Loucy (cell line): ENCODE measurements at regions not wholly inside any gene's neighbourhood (a gene's known extent, or its start where the extent isn't known, plus 50 kb on each side); places are given as distances from the start of the nearest gene placed in this dataset.
"Not testable (repeated sequence)": the region's sequence is repeated elsewhere in the genome, so short reads cannot be mapped to it uniquely, and the experiment has no call there.

Experiments
- H2AFZ ChIP-seq: fragments of 200-600 bp; sonication (generic); 2 replicates; pipeline ENCODE4 v1.6.0; 2016; ENCODE audit warnings: antibody characterized with exemption, mild to moderate bottlenecking, low read length, moderate library complexity
- H3F3A ChIP-seq: fragments of 200-600 bp; 2 replicates; pipeline ENCODE4 v1.6.0; 2016; ENCODE audit warnings: antibody characterized with exemption, low read depth, mild to moderate bottlenecking
- H3K27me3 ChIP-seq: fragments of 200-600 bp; sonication (generic); 2 replicates; pipeline ENCODE4 v1.6.1; 2014; ENCODE audit warnings: low read length, mild to moderate bottlenecking; ENCODE audit not compliant: insufficient read depth, poor library complexity, severe bottlenecking
- H3K36me3 ChIP-seq: fragments of 200-600 bp; sonication (generic); 2 replicates; pipeline ENCODE4 v1.6.1; 2016; ENCODE audit warnings: low read length; ENCODE audit not compliant: insufficient read depth
- H3K4me1 ChIP-seq: fragments of 200-600 bp; sonication (generic); 2 replicates; pipeline ENCODE4 v1.5.1; 2014; ENCODE audit warnings: low read length, mild to moderate bottlenecking; ENCODE audit not compliant: insufficient read depth, poor library complexity, severe bottlenecking
- H3K4me2 ChIP-seq: fragments of 200-600 bp; sonication (generic); 2 replicates; pipeline ENCODE4 v1.6.0; 2014; ENCODE audit warnings: antibody characterized with exemption, low read length, low read depth, mild to moderate bottlenecking; ENCODE audit not compliant: poor library complexity, severe bottlenecking
- H3K4me3 ChIP-seq: fragments of 200-600 bp; sonication (generic); 2 replicates; pipeline ENCODE4 v1.5.1; 2014; ENCODE audit warnings: low read length, mild to moderate bottlenecking, mixed read lengths; ENCODE audit not compliant: poor library complexity, severe bottlenecking
- H3K79me2 ChIP-seq: fragments of 200-600 bp; sonication (generic); 2 replicates; pipeline ENCODE4 v1.6.1; 2014; ENCODE audit warnings: low read length; ENCODE audit not compliant: insufficient read depth
- H3K9ac ChIP-seq: fragments of 200-600 bp; sonication (generic); 2 replicates; pipeline ENCODE4 v1.6.0; 2014; ENCODE audit warnings: mild to moderate bottlenecking, low read depth, low read length, moderate library complexity; ENCODE audit not compliant: poor library complexity, severe bottlenecking
- H3K9me2 ChIP-seq: fragments of 200-600 bp; sonication (generic); replicated peaks from 2 replicates; pipeline ENCODE4 v1.6.1; 2016; ENCODE audit warnings: low read depth, low read length, mixed read lengths
- H3K9me3 ChIP-seq: fragments of 200-600 bp; sonication (generic); 2 replicates; pipeline ENCODE4 v1.6.1; 2014; ENCODE audit warnings: mild to moderate bottlenecking, antibody characterized with exemption, low read length, low read depth; ENCODE audit not compliant: insufficient read depth
- H4K20me1 ChIP-seq: fragments of 200-600 bp; sonication (generic); 2 replicates; pipeline ENCODE4 v1.6.0; 2014; ENCODE audit warnings: antibody characterized with exemption, low read length, mild to moderate bottlenecking; ENCODE audit not compliant: insufficient read depth, poor library complexity, severe bottlenecking
- CTCF ChIP-seq: fragments of 200-600 bp; sonication (generic); conservative IDR thresholded peaks from 2 replicates; pipeline ENCODE4 v1.5.1; 2014; ENCODE audit warnings: mild to moderate bottlenecking, antibody characterized with exemption, low read length
- EZH2phosphoT487 ChIP-seq: fragments of 200-600 bp; IDR thresholded peaks from 2 replicates; pipeline ENCODE4 v1.6.1; 2018; ENCODE audit warnings: antibody characterized with exemption, mild to moderate bottlenecking, moderate library complexity, borderline replicate concordance

- Histone ChIP-seq H3K36me3 (no peaks in the 10 kb centered on the region), H3K9me3 (no peaks in the 10 kb centered on the region), H3K79me2 (no peaks in the 10 kb centered on the region), H4K20me1 (no peaks in the 10 kb centered on the region), H3K4me2 (no peak overlapping the region), H3K9ac (no peak overlapping the region), H3K4me3 (no peak overlapping the region), H3K9me2 (no peaks in the 10 kb centered on the region), H3K27me3 (no peaks in the 10 kb centered on the region), H3F3A (no peaks in the 10 kb centered on the region), H3K4me1 (no peaks in the 10 kb centered on the region), H2AFZ (no peak overlapping the region)
- no peak for TF ChIP-seq CTCF
- TF ChIP-seq EZH2phosphoT487 = no peak
Observed at GRCh38 chr2:122083256-122084048, 328.0 kb downstream of the TSN start.

- not testable (repeated sequence) for H3K79me2 ChIP-seq, H3K4me1 ChIP-seq, H3K9me3 ChIP-seq, H3K9ac ChIP-seq, H3K4me3 ChIP-seq, H3K27me3 ChIP-seq, H4K20me1 ChIP-seq, H3F3A ChIP-seq, H3K9me2 ChIP-seq, H2AFZ ChIP-seq, H3K36me3 ChIP-seq, H3K4me2 ChIP-seq
Observed at GRCh38 chr2:122085672-122086071, 330.2 kb downstream of the TSN start.

- Histone ChIP-seq H3K9me2 (no peaks in the 10 kb centered on the region), H3K9ac (no peak overlapping the region), H3K4me1 (no peaks in the 10 kb centered on the region), H3K79me2 (no peaks in the 10 kb centered on the region), H3K4me2 (no peak overlapping the region), H3K36me3 (no peaks in the 10 kb centered on the region), H3K4me3 (no peak overlapping the region), H3K27me3 (no peaks in the 10 kb centered on the region), H4K20me1 (no peaks in the 10 kb centered on the region), H3K9me3 (no peaks in the 10 kb centered on the region), H3F3A (no peaks in the 10 kb centered on the region), H2AFZ (no peak overlapping the region)
- TF ChIP-seq EZH2phosphoT487 = no peak
Observed at GRCh38 chr2:122094557-122094956, 339.1 kb downstream of the TSN start.

GRCh38 chr2:122096761-122097160 is 341.3 kb downstream of the TSN start:
- no peaks in the 10 kb centered on the region for H3K79me2 ChIP-seq
- H2AFZ ChIP-seq = no peak overlapping the region
- H3K4me3 ChIP-seq = no peak overlapping the region
- no peaks in the 10 kb centered on the region for H3K27me3 ChIP-seq
- H3K4me2 ChIP-seq = no peak overlapping the region
- H3K9me2 ChIP-seq = no peaks in the 10 kb centered on the region
- H4K20me1 ChIP-seq = no peaks in the 10 kb centered on the region
- no peaks in the 10 kb centered on the region for H3K4me1 ChIP-seq
- H3K9me3 ChIP-seq = no peaks in the 10 kb centered on the region
- H3K36me3 ChIP-seq = no peaks in the 10 kb centered on the region
- TF ChIP-seq CTCF = no peak
- no peak for TF ChIP-seq EZH2phosphoT487
- H3F3A ChIP-seq = no peaks in the 10 kb centered on the region
- H3K9ac ChIP-seq = no peak overlapping the region
